WERI-Rb-1 (cell line): ENCODE measurements at regions not wholly inside any gene's neighbourhood (a gene's known extent, or its start where the extent isn't known, plus 50 kb on each side); places are given as distances from the start of the nearest gene placed in this dataset.

Source experiments
- DNase-seq: peaks from one replicate; pipeline ENCODE4 v3.0.0-alpha.2; 2020
- H3K27ac ChIP-seq: fragments of 250-450 bp; sonication (Bioruptor Pico); 2 replicates; pipeline ENCODE4 v1.5.1; 2020; ENCODE audit warnings: mild to moderate bottlenecking, moderate library complexity
- H3K27me3 ChIP-seq: fragments of 250-450 bp; sonication (Bioruptor Pico); 2 replicates; pipeline ENCODE4 v1.5.1; 2021; ENCODE audit warnings: mild to moderate bottlenecking, low read depth, moderate library complexity; ENCODE audit not compliant: insufficient read depth, severe bottlenecking
- H3K36me3 ChIP-seq: fragments of 250-450 bp; sonication (Bioruptor Pico); 2 replicates; pipeline ENCODE4 v1.5.1; 2020; ENCODE audit warnings: mild to moderate bottlenecking, moderate library complexity
- H3K4me3 ChIP-seq: 2 replicates; pipeline ENCODE4 v1.5.1; 2011; ENCODE audit warnings: low read depth, mild to moderate bottlenecking, control low read depth, low read length
- H3K9me3 ChIP-seq: fragments of 250-450 bp; sonication (Bioruptor Pico); 2 replicates; pipeline ENCODE4 v1.5.1; 2021; ENCODE audit warnings: mild to moderate bottlenecking, moderate library complexity; ENCODE audit not compliant: severe bottlenecking
- CTCF ChIP-seq: IDR thresholded peaks from 2 replicates; pipeline ENCODE4 v1.5.1; 2011; ENCODE audit warnings: low read depth, mild to moderate bottlenecking, control low read depth, inconsistent platforms, low read length

DNA sequence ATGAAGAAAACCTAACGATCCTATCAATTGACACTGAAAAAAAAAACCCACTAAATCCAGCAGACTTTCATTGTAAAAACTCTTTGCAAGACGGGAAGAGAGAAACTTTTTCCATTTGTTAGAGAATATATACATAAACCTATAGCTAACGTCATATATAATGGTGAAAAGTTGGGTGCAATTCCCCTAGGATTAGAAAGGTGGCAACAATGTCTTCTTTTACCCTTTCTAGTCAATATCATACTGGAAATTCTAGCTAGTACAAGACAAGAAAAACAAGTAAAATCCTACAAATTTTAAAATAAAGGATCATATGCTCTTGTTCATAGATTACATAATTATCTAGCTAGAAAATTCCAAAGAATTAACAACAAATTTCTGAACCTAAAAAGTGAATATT, 1596.5 kb upstream of the LRRTM1 start:
- H3K4me3 ChIP-seq = no peak overlapping the region
- no peak overlapping the region for H3K27ac ChIP-seq
- H3K9me3 ChIP-seq = no peaks in the 10 kb centered on the region
- peak; percentile 30; the same call in 1 of the 2 replicates for TF ChIP-seq CTCF
- no peak for DNase-seq
- H3K36me3 ChIP-seq = no peaks in the 10 kb centered on the region
- no peaks in the 10 kb centered on the region for H3K27me3 ChIP-seq

- H3K36me3 ChIP-seq = no peaks in the 10 kb centered on the region
- no peak for DNase-seq
- H3K4me3 ChIP-seq = no peak overlapping the region
- H3K27ac ChIP-seq = no peak overlapping the region
- TF ChIP-seq CTCF = no peak
- no peaks in the 10 kb centered on the region for H3K27me3 ChIP-seq
- no peaks in the 10 kb centered on the region for H3K9me3 ChIP-seq
Measured at GRCh38 chr2:81895620-81896250, 1591.2 kb upstream of the LRRTM1 start.

DNA sequence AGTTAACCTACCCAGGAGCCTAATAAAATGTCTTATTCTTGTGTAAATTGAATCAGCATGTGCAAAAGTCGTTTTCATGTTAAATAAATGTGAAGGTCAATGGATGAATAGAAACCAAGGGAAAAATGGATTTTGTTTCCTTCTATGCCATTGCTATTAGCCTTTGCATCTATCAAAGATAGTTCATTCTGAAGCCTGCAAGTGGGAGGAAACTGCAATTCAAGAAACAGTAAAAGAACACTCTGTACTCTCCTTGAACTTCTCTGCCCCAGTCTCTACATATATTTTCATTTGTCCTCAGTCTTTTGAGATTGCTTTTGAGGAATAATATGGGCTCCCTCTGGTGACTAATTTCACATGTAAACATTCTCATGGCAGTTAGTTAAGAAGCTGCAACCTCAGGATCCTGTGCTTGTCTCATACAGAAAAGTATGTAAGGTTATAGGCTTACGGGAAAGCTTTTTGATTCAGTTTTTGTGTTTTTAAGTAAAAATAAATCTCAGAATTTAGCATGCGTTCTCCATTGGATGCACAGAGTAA, 1590.0 kb upstream of the LRRTM1 start:
- H3K27me3 ChIP-seq = no peaks in the 10 kb centered on the region
- no peaks in the 10 kb centered on the region for H3K36me3 ChIP-seq
- H3K27ac ChIP-seq = no peak overlapping the region
- H3K4me3 ChIP-seq = no peak overlapping the region
- DNase-seq = no peak
- no peaks in the 10 kb centered on the region for H3K9me3 ChIP-seq
- no peak for TF ChIP-seq CTCF

- no peaks in the 10 kb centered on the region for H3K27me3 ChIP-seq
- H3K27ac ChIP-seq = no peak overlapping the region
- H3K36me3 ChIP-seq = no peaks in the 10 kb centered on the region
- H3K4me3 ChIP-seq = no peak overlapping the region
- H3K9me3 ChIP-seq = no peaks in the 10 kb centered on the region
- DNase-seq = no peak
- no peak for TF ChIP-seq CTCF
Measured at GRCh38 chr2:81876624-81877023, 1572.1 kb upstream of the LRRTM1 start.

- no peaks in the 10 kb centered on the region for H3K27me3 ChIP-seq
- H3K27ac ChIP-seq = no peak overlapping the region
- no peaks in the 10 kb centered on the region for H3K9me3 ChIP-seq
- H3K4me3 ChIP-seq = no peak overlapping the region
- TF ChIP-seq CTCF = no peak
- DNase-seq = no peak
- no peaks in the 10 kb centered on the region for H3K36me3 ChIP-seq
Measured at GRCh38 chr2:81872006-81872405, 1567.5 kb upstream of the LRRTM1 start.

GRCh38 chr2:81870119-81870518, 1565.6 kb upstream of the LRRTM1 start:
- Histone ChIP-seq H3K4me3 (no peak overlapping the region), H3K27me3 (no peaks in the 10 kb centered on the region), H3K27ac (no peak overlapping the region), H3K9me3 (no peaks in the 10 kb centered on the region), H3K36me3 (no peaks in the 10 kb centered on the region)
- DNase-seq = no peak
- no peak for TF ChIP-seq CTCF
